Fibroblast of skin of left biceps (primary cell): ENCODE measurements at regions not wholly inside any gene's neighbourhood (a gene's known extent, or its start where the extent isn't known, plus 50 kb on each side); places are given as distances from the start of the nearest gene placed in this dataset.
A peak's percentile ranks its signal among the peaks of the same experiment; 100 is the strongest.

Experiments
- DNase-seq, 2 experiments: peaks; one replicate each; pipeline ENCODE4 v3.0.0-alpha.2; 2013; ENCODE audit warnings: low read depth in 2 of 2

DNA sequence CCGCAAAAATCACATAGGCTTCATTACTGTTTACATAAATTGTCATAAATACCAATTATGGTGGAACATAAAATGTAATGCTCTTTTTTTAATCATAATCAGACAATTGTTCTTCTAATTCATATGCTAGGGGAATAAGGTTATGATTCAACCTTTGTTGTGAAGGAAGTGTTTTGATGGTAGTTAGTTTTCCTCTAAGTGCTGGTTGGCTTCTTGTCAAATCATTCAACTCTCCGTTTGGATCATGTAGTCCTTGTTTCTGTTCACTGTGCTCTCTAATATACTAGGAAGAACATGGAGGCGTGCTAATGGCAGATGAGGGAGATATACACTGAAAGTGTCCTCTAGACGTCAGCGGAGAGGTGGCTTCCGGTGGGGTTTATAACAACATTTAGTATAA is 1938.0 kb upstream of the PIK3C3 start:
- no peak for DNase-seq

DNA sequence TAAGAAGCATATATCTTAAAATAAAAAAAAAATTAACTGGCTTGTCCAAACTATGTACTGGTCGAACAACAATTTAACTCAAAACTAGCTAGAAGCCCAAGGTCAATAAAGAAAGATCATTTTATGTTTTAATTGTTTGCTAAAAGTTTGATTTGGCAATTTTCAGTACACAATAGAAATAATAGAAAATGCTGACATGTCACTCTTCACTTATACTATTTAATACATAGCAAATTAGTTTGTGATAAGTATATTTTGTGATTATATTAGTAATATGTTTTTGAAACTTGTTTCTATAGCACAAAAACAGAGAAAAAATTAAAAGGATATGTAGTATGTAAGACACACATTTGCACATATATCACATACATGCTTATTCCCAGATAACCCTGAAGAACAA is 1938.6 kb upstream of the PIK3C3 start:
- DNase-seq, result no peak

DNA sequence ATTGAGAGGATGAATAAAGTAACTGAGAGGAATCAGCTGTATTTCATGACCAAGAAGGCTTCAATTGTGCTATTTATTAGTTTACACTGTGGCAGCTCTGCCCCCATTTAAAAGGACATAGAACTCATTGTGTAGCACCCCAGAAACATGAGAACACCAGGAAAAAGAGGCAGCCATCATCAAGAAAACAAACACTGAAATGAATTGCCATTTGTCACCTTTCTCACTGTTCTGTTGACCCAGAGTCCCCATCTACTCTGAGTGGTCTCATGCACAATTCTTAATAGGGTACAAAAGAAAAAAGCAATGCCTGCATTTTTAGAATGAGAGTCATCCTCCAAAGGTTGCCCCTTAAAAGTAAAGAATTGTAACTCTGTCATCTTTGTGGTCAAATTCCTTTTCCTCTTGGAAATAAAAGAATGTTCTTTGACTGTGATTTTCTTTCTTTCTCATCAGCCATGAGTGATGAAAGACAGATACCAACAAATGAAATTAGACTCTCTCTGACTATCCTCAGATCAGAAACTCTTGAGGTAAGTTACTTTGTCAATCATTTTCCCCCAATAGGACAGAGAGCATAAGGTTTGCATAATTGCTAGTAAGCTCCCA is 1941.9 kb upstream of the PIK3C3 start:
- DNase-seq, result peak in 1 of 2 experiments; percentile 7

DNA sequence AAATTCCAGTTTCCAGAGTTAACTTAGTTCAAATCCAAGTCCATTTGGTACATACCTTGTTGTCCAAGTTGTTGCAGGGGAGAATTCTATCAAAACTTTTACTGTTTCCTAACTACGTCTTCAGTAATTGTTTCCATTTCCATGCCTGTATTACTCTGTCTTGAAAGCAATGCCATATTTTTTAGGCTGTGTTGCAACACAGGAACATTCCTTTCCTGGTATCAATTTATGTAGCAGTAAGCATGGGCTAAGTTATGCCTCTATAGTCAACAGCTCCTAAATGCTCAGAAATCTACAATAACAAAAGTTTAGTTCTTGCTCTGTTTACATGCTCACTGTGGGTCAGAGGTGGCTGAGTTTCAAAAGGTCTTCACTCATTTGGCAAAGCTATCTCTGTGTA is 1943.8 kb upstream of the PIK3C3 start:
- no peak for DNase-seq

DNA sequence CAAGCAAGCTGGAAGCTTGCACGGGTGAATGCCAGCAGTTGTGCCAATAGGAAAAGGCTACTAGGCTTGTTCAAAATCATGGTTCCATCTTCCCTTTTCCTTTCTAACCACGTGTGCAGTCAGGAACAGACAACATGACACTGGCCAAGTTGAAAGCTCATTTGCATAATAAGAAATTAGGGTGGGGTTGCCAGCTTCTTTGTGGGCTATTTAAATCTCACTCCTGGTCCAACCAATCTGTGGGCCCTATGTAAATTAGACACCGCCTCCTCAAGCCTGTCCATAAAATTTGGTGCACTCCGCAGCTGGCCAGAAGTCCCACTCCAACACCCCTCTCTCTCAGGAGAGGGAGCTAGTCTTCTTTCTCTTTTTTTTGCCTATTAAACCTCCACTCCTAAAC is 1948.4 kb upstream of the PIK3C3 start:
- DNase-seq, result no peak

DNA sequence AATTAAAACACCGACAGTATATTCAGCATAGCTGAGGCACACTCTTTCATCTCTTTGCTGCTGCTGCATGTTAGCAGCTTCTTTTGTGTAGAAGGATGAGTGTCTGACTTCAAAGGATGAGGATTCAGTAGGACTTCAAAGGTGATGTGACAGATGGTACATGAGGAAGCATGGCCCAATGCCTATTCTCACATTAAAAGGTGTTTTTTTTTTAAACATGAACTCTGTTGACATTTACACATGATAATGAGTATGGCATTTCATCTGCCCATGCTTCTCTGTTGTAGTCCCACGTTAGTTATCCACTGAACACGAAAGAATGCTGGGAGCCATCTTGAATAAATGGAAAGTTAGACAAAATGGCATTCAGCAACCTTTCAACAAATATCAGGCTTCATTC is 1950.8 kb upstream of the PIK3C3 start:
- no peak for DNase-seq

DNA sequence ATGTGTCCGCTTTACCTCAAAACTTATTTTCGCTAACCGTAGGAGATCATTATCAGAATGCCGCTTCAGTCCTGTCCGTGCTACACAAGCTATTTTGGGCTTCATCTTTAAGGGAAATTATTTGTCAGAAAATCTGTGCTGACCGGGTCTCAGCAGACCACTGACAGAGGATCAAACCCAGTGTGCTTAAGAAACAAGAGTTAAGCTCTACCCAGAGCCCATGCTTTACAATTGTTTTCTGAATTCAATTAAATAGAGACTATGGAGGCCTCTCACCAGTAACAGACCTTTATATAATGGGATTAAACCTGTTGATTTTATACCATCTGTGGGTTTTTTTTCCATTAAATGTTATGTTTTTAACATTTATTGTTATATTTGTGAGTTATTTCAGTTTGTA is 1956.7 kb upstream of the PIK3C3 start:
- DNase-seq, result no peak

DNA sequence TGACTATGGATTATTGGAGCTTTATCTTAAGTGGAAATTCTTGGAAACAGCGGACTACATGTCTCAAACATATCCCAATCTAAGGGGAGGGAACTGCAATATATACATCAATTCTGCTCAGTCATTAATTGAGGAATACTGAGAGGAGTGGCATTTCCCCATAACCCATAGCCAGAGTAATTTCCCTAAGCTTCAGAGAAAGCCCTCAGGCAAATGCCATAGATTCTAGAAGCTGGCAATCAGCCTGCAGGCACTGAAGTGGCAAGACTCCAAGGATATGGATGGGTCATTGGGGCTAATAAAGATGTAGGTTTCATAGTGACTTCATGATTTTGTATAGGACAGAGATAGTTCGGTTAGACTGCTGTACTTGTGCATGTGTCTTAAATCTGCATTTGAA is 1960.5 kb upstream of the PIK3C3 start:
- DNase-seq, result no peak

DNA sequence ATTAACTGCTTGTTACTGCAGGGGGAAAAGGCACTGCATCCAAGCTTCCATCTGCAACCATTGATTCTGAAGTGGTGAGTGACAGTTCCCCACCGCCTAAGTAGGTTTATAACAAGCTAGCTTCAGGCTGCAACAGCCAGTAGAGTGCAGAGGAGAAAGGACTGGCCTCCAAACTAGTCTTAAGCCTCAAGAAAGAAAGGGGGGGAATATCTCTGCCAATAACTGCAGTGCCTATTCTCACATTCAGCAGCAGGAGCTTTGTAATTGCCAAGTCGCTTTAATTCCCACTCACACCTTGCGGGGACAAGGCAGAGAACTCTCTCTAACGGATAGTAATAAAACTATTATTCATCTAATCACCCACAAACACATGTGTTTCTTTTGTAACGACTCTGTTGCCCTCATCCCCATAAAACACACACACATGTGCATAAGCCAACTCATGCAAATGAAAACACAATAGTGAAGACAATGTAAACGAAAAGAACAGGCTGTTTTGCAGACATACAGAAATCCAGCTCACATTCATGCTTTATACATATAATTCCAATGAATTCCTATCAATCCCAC is 1963.3 kb upstream of the PIK3C3 start:
- DNase-seq, result no peak

DNA sequence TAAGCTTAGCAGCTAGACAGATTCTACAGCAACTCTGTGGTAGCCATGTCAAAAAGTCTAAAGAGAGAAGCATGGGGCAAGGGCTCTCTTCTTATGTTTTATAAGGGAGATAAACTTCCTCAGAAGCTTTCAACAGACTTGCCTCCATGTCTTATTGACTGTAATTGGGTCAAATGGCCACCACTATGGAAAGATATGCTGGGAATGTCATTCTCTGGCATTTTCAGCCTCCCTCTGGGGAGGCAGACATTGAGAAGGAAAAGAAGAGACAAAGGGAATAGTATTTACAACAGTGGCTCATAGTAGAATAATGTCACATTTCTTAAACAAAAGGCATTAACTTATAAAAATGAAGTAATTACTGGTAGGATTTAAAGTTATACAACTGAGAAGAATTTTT is 1964.5 kb upstream of the PIK3C3 start:
- DNase-seq, result no peak

DNA sequence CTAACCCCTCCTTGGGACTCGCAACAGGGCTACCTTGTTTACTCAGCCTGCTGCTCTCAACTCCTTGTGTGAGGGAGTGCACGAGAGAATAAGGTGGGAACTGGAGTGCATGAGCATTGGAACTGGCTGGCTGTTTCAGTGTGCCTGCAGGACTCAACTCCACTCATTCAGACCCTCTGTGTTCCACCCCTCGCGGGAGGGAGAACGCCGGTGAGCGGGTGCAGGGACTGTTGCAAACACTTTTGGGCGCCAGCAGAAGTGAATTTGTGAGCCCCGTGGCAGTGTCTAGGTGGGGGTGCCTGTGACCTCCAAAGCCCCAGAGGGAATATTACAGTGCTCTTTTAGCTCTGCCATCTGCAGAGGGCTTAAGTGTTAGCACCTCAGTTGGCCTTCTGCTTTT is 1978.3 kb upstream of the PIK3C3 start:
- no peak for DNase-seq

DNA sequence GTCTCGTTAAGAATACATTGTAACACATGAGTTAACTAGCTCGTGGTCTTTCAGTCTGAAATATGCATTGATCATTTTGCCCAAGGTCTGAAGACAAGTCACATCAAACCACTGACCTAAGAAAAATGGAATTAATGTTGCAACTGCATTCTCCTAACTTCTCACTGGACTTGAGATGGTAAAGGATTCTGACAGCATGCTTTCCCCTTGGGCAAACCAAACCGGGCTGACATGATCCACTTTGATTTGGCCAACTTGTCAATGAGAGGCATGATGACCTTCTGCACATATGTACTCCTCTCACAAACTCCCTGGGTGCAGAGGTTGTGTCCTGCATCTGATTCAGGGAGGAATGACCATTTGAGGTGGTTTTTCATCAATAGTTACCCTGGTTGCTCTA is 1982.5 kb upstream of the PIK3C3 start:
- DNase-seq, result no peak

DNA sequence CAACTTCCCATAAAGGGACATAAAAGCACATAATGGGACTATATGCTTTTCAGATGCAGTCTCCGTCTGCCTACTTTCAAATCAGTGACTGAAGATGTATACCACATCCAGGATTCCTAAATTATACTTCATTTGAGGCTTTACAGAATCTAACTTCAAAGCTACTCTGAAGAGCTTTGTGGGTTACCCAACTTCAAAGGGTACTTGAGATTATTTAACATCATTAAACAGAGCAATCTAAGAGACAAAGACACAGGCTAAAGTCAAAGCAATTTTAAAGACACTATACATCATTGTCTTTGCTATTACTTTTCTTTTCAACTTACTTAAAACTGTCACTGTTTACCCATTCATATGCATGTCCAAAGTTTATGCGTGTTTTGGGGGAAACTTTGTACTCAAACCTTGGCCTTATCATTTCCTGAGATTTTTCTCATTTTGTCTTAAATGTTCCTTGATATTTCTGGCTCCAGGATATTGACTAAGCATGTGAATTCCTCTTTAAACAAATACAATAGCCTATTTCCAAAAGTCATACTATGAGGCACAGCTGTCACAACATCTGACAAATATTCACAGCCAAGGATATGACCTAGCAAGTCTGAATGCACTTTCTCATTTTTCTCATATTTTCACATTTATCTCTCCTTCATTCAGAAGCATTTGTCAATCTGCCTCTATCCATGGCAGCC is 1985.1 kb upstream of the PIK3C3 start:
- no peak for DNase-seq

DNA sequence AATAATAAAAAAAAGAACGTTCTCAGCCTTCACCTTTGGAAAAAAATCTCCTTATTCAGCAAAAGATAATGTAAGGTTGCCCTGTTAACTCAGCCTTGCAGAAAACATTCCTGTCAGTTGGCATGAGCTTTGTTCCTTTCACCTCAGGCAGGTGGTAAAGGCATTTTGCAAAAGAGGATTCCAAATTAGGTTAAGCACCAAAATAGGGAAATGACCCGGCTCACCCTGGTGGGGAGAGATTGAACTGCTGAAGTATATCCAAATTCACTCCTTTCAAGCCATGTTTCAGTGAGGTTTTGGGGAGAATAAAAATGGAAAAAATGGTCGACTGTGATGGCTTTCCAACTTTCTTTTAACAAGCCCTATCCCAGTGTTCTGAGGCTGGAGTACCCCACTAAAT is 1988.8 kb upstream of the PIK3C3 start:
- no peak for DNase-seq

DNA sequence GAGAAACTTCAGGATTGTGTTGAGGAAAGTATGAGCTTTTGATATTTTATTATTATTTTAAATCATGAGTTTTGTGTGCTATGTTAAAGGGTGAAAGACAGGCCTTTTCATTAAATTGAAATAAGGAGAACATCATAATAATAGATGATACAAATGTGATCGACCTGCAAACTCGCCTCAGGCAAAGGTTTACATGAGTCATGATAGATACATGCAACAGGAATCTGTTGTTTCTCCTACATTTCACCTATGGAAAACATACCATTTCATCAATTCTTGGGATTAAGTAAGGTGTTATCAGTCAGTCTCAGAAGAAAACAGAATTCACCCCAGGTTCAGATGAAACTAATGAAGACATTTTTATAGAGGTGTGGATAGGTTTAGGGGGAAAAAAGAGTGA is 1992.5 kb upstream of the PIK3C3 start:
- DNase-seq, result no peak

DNA sequence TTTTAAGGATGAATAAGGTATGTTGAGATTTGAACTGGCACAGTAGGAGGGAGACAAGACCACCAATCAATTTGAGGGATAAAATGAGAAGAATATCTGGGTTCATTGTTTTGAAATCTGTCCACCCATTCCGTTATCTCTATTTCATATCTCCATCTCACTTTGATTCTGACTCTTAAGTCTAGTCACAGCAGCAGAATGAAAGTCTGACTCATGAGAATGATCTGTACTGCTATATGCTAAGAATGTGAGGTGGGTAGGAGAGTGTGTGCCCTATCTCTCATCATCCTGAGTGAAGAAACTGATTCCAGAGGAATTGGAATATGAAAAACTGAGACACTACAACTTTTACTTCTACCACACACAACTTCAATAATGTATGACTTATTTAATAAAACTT is 1994.5 kb upstream of the PIK3C3 start:
- DNase-seq, result peak in 1 of 2 experiments; percentile 20

DNA sequence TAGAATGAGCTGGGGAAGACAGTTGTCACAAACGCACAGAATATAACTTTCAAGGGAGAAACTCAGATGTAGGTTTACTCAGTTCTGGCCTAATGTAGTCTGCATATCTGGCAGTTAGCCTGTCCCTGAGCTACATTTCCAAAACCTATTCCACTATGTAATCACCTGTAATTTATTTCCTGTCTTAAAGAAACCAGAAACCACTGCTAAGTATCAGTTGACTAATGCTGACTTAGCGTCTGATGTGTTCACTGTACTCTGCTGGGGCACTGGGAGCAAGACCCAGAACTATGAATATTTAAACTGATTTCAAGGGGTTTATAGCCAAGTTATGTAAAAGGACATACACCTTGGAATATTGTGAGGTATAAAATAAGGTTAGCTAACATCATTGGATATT is 1995.2 kb upstream of the PIK3C3 start:
- no peak for DNase-seq

DNA sequence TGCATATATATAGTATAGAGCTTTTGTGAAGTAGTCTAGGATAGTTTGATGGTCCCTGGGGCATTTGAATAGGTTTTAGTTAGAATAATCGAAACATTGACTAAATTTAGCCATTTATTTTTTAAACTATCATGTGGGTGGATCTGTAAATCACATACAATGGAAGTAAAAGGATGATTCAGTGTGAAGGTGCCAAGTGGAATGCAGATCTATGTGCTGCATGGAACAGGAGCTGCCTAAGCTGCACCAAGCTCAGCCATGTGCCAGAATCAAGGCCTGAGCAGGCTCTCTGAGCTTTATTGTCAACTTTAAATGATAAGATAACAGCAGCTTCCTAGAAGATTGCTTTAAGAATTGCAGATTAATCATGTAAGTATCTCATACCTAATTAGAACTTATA is 1996.2 kb upstream of the PIK3C3 start:
- DNase-seq, result no peak

DNA sequence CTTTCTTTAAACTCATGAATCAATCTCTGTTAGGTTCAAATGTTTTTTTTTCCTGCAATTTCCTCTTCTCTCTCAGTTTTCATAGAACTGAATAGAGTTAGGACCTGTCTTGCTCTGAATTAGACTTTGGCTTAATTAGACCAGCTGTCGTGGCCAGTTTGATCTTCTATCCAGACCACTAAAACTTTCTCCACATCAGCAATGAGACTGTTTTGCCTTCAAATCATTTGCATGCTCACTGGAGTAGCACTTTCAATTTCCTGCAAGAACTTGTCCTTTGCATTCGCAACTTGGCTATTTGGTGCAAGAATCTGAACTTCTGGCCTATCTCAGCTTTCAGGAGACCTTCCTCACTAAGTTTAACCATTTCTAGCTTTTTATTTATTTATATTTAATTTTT is 2002.2 kb upstream of the PIK3C3 start:
- no peak for DNase-seq

DNA sequence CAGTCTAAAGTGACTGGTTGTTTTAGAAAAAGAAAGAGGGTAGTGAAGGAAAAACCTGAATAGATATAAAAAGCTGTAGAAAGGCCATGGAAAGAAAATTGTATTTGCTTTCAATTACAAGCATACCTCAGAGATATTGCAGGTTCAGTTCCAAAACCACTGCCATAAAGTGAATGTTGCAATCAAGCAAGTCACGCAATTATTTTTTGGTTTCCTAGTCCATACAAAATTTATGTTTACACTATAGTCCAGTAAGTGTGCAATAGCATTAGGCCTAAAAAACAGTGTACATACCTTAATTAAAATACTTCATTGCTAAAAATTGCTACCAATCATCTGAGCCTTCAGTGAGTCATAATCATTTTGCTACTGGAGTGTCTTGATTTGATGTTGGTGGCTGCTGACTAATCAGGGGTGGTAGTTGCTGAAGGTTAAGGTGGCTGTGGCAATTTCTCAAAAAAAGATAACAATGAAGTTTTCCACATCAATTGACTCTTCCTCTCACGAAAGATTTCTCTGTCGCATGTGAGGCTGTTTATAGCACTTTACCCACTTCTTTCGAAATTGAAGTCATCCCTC is 2003.8 kb upstream of the PIK3C3 start:
- peak in 1 of 2 experiments; percentile 23 for DNase-seq

DNA sequence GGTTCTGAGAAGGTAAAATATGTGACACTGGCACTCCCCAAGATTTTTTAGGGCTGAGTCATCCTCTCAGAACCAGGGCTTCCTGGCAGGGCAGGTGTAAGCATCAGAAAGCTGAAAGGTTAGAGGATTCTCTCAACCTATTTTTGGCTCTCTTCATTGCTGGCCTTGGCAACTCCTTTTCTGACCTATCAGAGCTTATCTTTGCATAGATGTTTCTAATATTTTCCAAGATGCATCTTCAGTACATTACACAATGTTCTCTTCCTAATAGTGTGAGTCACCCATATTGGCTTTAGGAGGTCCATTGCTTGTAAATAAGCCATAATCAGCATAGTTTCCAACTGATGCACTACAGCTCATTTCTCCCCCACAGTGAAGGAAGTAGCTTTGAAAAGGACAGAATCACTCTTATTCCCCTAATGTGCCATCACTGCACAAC is 2008.4 kb upstream of the PIK3C3 start:
- DNase-seq, result peak; percentile 80 to 82

DNA sequence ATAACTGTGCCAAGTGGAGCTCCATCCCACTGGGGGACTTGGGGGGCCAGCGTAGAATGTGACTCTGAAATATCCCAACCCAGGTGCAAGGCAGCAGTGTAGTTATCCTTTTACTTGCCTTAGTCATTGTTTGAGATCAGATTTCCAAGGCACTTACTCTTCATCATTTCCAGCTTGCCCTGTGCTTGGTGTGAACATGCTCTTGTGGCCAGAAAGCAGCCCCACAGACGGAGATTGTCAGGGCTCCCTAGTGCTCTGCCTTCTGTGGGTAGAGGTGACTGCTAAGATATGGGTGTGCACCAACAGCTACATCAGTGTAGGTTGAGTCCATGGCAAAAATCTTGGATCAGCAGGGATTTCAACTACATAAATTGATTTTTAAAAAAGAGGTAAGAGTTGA is 2010.0 kb upstream of the PIK3C3 start:
- no peak for DNase-seq

DNA sequence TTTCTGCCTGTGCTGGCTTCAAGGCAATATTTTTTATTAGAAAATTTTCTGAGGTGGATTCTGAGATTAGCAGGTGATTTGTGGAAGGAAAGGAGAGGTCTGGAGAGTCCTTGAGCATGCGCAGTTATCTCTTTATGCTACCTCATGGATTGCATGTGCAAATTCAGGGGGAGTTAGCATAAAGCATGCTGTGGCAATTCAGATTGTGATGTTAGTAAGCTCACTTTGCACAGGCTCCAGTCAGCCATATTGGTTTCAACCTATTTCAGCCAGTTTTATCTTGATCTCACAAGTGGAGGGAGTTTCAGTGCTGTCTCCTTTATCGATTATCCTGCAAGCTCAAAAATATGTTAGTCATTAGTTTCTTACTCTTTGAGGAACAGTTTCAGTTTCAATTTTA is 2012.3 kb upstream of the PIK3C3 start:
- DNase-seq, result no peak
